Thyroid gland (tissue), 4 donors: ENCODE measurements at regions not wholly inside any gene's neighbourhood (a gene's known extent, or its start where the extent isn't known, plus 50 kb on each side); places are given as distances from the start of the nearest gene placed in this dataset.

Experiments
- CTCF ChIP-seq, 6 experiments: fragments of 200-600 bp in 3 of 6; fragments of 450-650 bp in 3 of 6; sonication (generic) in 3 of 6; IDR thresholded peaks; one replicate each; pipeline ENCODE4 v1.5.1; 2016 to 2019; ENCODE audit warnings: antibody characterized with exemption in 6 of 6, mild to moderate bottlenecking in 2 of 6, inconsistent platforms in 1 of 6, moderate library complexity in 1 of 6
- POLR2A ChIP-seq, 2 donors: fragments of 450-650 bp; IDR thresholded peaks; one replicate each; pipeline ENCODE4 v1.6.1; 2017; ENCODE audit warnings: antibody characterized with exemption in 2 of 2, mild to moderate bottlenecking in 2 of 2, moderate library complexity in 1 of 2

- TF ChIP-seq POLR2A (IDR thresholded peaks at IDR 0.05) = no peak
- TF ChIP-seq CTCF (IDR thresholded peaks at IDR 0.05) = no peak
Observed at GRCh38 chr3:22450786-22451400, 699.9 kb upstream of the ZNF385D start.
